ENCODE measurements at regions not wholly inside any gene's neighbourhood (a gene's known extent, or its start where the extent isn't known, plus 50 kb on each side); places are given as distances from the start of the nearest gene placed in this dataset.
"Not testable (repeated sequence)": the region's sequence is repeated elsewhere in the genome, so short reads cannot be mapped to it uniquely, and the experiment has no call there.

- no peak for ATAC-seq
- no peak for DNase-seq
- intact Hi-C loops (cut with micrococcal nuclease) = no loop called here
These were observed 1510.5 kb upstream of the LRRTM3 start for GRCh38 chr10:65415318-65415717.

GRCh38 chr10:65416094-65416493 is 1509.7 kb upstream of the LRRTM3 start:
- DNase-seq = no peak
- ATAC-seq = no peak
- intact Hi-C loops (cut with micrococcal nuclease) = no loop called here

DNA sequence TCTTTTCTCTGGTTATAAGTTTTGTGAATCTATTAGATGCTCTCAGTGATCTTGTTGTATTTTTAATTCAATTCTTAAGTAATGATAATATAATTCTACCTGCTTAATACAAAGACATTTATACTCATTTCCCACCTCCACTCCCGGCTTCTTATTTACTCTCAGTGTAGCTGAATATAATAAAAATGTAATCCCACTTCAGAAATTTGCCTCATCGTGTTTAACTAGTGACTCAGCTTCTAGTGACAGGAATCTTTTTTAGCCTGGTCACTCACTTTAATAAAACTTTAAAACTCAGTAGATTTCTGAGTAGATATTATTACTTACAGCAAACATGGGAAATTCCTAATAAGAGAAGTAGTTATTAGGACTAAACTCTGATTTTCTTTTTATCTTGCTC is 1506.2 kb upstream of the LRRTM3 start:
- ATAC-seq = no peak
- intact Hi-C loops (cut with micrococcal nuclease) = no loop called here
- no peak for DNase-seq

DNA sequence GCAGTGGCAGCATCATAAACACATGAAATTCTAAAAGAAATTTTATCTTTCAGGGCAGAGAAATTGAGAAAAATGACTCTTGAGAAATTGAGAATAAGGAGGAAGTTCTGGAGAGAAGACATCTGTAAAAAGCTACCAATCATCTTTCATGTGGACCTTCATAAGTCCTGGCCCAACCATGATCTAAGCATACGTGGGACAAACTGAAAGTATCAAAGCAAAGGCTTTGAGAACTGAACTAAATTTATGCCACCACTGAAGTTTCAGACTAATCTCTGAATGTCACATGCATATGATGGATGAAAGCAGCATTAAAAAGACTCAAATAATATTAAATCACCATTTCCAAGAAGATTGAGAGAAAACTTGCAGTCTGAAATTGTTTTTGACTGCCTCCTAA is 1502.8 kb upstream of the LRRTM3 start:
- no peak for ATAC-seq
- DNase-seq = no peak
- intact Hi-C loops (cut with micrococcal nuclease) = no loop called here

- peak; percentile 12 for DNase-seq
- intact Hi-C loops (cut with micrococcal nuclease); ATAC-seq: not testable (repeated sequence)
These were observed 1496.5 kb upstream of the LRRTM3 start for GRCh38 chr10:65429381-65429780.

DNA sequence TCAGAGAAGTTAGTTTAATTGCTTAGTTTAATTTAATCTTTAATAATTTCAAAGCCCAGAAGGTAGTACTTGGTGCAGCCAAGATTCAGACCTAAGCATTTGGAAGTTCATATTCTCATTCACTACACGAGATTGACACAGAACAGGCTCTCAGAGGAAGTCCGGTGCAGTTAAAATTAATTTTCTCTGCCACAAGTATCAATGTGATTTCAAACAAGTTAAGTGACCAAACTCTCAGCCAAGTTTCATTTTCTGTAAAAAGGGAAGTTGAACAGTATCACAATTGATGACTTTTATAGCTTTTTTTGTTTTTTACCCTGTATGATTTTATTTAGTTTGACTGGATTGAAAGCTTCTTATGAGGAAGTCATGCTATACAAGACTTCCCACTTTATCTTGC is 1494.9 kb upstream of the LRRTM3 start:
- DNase-seq = no peak
- intact Hi-C loops (cut with micrococcal nuclease) = no loop called here
- no peak for ATAC-seq

- intact Hi-C loops (cut with micrococcal nuclease) = no loop called here
- DNase-seq (no peak), ATAC-seq (no peak)
These were observed 1454.8 kb upstream of the LRRTM3 start for GRCh38 chr10:65470986-65471385.

DNA sequence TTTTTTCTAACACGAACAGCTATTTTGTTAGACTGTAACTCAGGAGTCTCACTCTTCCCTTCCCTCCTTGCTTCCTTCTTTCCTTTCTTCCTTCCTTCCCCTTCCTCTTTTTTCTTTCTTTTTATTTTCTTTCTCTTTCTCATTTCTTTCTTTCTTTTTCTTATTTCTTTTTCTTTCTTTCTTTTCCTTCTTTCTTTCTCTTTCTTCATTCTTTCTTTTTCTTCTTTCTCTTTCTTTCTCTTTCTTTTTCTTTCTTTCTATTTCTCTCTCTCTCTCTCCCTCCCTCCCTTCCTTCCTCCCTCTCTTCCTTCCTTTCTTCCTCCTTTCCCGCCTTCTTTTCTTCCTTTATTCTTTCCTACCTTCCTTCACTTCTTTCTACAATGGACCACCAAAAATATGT is 1443.0 kb upstream of the LRRTM3 start:
- no peak for ATAC-seq
- intact Hi-C loops (cut with micrococcal nuclease) = no loop called here
- DNase-seq = no peak

- intact Hi-C loops (cut with micrococcal nuclease) = no loop called here
- ATAC-seq (no peak), DNase-seq (no peak)
These were observed 1434.0 kb upstream of the LRRTM3 start for GRCh38 chr10:65491799-65492198.

DNA sequence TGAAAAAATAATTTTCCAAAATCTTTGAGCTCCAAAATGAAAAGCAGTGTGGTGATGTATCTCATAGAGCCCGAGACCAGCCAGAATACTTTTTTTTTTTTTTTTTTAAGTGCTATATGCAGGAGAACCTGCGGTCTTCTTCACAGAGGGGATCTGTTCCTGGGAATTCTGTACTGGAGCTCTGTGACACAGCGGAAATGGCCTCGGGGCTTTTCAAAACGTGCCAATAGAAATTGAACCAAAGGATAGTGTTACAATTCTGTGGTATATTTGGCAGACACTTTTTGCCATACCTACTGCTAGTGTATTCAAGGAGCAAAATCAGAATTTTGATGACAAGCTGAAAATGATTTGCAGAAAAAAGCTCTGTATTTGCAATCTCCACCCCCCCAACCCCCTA is 1429.3 kb upstream of the LRRTM3 start:
- intact Hi-C loops (cut with micrococcal nuclease) = no loop called here
- DNase-seq (no peak), ATAC-seq (no peak)

DNA sequence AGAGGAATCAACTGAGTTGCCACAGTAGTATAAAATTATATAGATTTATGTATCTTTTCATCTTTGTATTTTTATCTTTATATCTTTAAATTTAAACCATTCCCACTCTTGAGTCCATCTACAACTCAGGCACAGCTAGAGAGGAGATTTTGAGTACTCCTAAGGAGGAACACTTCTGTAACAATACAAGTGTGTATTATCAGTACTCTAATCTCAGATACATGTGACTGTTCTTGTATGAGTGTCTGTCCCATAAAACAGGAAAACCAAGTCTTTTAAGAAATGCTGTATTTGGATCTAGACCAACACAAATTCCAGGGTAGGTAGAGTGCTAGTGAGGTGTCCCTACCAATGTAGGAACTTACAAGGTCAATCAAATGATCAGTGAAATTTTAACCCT is 1428.0 kb upstream of the LRRTM3 start:
- intact Hi-C loops (cut with micrococcal nuclease) = no loop called here
- no peak for ATAC-seq
- DNase-seq = no peak

DNA sequence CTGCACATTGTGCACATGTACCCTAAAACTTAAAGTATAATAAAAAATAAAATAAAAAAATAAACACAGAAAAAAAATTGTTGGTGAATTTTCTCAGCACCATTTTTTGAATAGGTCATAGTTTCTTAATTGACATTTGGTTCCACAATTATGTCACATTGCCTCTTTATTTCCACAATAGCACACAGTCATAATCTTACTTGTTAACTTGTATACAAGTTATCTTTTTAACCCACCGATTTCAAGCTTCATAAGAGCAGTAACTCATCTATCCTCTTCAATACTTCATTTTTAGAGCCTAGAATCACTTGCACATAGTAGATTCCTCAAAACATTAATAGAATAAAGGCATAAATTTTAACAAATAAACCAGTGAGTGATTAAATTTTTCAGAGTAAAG is 1425.1 kb upstream of the LRRTM3 start:
- no peak for ATAC-seq
- intact Hi-C loops (cut with micrococcal nuclease) = no loop called here
- no peak for DNase-seq

GRCh38 chr10:65501259-65501658 is 1424.6 kb upstream of the LRRTM3 start:
- DNase-seq (no peak), ATAC-seq (no peak)
- intact Hi-C loops (cut with micrococcal nuclease) = no loop called here

DNA sequence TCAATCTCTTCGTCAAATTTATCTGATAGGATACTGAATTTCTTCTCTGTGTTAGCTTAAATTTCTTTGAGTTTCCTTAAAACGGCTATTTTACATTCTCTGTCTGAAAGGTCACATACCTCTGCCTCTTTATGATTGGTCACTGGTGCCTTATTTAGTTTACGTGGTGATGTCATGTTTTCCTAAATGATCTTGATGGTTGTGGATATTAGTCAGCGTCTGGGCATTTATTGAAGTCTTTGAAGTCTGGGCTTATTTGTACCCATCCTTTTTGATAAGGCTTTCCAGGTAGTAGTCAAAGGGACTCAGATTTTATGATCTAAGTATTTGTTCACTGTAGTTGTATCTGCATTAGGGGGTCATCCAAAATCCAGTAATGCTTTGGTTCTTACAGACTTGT is 1407.5 kb upstream of the LRRTM3 start:
- intact Hi-C loops (cut with micrococcal nuclease) = no loop called here
- DNase-seq (no peak), ATAC-seq (no peak)

DNA sequence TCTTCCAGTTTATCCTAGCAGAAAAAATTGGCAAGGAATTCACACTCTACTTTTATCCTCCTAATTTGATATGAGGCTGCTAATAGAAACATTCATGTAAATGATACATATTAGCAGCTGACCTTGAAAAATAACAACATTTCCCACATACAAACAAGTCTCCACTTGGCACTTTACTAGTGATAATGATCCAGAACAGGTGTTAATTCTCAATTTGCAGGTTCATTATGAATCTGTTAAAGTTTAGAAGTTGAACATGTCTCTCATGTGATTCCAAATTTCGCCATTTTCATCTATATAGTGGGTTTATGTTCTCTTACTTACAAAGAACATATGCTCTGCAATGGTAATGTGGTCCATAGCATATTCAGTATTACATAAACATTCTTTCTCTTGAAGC is 1396.8 kb upstream of the LRRTM3 start:
- ATAC-seq = no peak
- no peak for DNase-seq
- intact Hi-C loops (cut with micrococcal nuclease) = no loop called here

DNA sequence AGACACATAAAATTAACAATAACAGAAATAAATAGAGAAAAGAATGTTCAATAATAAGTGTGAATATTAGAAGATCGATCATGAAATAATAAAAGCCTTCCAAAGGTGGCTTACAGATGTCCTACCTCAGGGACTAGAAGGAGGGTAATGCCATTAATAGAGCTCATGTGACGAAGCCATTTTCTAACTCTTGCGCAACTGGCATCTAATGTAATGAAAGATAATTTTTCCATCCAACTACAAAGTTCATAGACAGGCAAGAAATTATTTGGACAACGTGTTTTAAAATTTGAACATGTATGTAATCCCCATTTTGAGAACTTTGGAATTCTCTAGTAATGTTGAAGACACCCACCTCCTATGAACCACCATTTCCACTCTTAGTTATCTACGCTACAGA is 1394.3 kb upstream of the LRRTM3 start:
- intact Hi-C loops (cut with micrococcal nuclease) = no loop called here
- ATAC-seq = no peak
- no peak for DNase-seq

GRCh38 chr10:65534771-65535170 is 1391.1 kb upstream of the LRRTM3 start:
- intact Hi-C loops (cut with micrococcal nuclease) = no loop called here

GRCh38 chr10:65544756-65545155 is 1381.1 kb upstream of the LRRTM3 start:
- DNase-seq (no peak), ATAC-seq (no peak)
- intact Hi-C loops (cut with micrococcal nuclease) = no loop called here

More at GRCh38 chr10:65534771-65535170, 1391.1 kb upstream of the LRRTM3 start:
- DNase-seq (no peak), ATAC-seq (no peak)

DNA sequence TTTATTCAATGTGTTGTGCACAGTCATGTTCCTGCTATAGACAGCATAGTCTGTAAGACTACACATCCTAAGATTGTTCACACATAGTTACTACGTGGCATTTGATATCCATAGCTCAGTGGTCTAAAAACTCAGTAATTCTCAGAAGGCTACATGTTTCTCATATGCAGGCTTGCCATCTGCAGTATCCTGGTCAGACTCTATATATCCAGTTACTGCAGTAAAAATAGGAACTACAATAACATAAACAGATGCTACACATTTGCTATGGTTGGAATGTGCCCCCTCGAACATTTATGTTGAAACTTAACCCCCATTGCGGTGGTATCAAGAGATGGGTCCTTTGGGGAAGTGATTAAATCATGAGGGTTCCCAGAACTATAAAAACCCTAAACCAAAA is 1377.8 kb upstream of the LRRTM3 start:
- intact Hi-C loops (cut with micrococcal nuclease) = no loop called here
- ATAC-seq (no peak), DNase-seq (no peak)

GRCh38 chr10:65550761-65551160 is 1375.1 kb upstream of the LRRTM3 start:
- ATAC-seq (no peak), DNase-seq (no peak)
- intact Hi-C loops (cut with micrococcal nuclease) = no loop called here

DNA sequence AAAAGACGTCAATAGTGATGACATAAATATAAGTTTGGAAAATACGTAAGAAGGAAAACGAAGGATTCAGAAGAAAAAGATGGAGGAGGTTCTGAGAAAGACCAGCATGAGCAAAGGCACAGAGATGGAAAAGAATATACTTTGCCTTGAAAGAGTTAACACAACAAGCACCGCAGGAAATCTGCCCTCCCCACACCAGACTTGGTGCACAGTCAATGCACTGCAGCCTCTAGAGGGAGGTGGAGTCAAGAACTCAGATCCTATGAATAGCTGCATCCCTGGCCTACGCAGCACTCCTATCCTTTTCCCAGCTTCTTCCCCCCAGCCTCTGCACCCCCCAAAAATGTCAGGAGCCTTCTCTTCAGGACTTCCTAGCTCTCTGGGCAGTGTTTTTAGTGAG is 1370.6 kb upstream of the LRRTM3 start:
- intact Hi-C loops (cut with micrococcal nuclease) = no loop called here
- ATAC-seq = no peak
- no peak for DNase-seq

DNA sequence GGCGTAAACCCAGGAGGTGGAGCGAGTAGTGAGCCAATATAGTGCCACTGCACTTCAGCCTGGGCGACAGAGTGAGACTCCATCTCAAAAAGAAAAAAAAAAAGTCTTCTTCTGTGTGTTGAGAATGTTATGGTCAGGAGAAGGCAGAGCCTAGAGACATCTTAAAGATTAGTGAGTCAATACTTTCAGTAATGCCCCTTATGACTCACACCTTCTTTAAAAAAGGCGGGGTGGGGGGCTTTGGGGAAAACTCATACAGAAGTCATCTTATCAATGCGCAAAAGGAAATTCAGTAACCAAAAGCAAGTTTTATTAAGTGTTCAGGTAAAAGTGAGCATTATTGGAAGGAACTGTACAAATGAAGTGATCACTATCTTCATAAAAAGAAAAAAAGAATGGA is 1369.8 kb upstream of the LRRTM3 start:
- DNase-seq (no peak), ATAC-seq (no peak)
- intact Hi-C loops (cut with micrococcal nuclease) = no loop called here

Data from left ventricle myocardium superior (tissue), 1 donor.